ENCODE measurements at regions not wholly inside any gene's neighbourhood (a gene's known extent, or its start where the extent isn't known, plus 50 kb on each side); places are given as distances from the start of the nearest gene placed in this dataset.

DNA sequence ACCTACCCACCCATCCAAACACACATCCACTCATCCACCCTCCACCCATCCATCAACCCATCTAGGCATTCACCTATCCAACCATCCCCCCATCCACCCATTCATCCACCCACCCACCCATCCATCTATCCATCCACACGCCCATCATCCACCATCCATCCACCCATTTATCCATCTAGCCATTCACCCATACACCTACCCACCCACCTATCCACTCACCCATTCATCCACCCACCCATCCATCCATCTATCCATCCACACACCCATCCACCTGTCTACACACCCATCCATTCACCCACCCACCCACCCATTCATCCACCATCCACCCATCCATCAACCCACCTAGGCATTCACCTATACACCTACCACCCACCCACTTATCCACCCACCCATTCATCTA, 72.6 kb upstream of the GALNT9 start:
- no peaks in the 10 kb centered on the region for H3K9me1 ChIP-seq (ENCODE audit: control insufficient read depth, extremely low read depth, insufficient read depth, low read length)
- peaks cover 63% of the 10 kb centered on the region for H3K27me3 ChIP-seq (ENCODE audit: control insufficient read depth, extremely low read depth, insufficient read depth, low read length)
- H3K4me1 ChIP-seq (ENCODE audit: control insufficient read depth, extremely low read depth, insufficient read depth, low read length), result no peaks in the 10 kb centered on the region
- no peaks in the 10 kb centered on the region for H4K20me1 ChIP-seq (ENCODE audit: control insufficient read depth, extremely low read depth, insufficient read depth, low read length)
- H3K36me3 ChIP-seq (ENCODE audit: control insufficient read depth in 2 of 2, extremely low read depth in 1 of 2, insufficient read depth in 2 of 2, low read length in 2 of 2), result no peaks in the 10 kb centered on the region
- DNase-seq (ENCODE audit: low read depth, low spot score) (no peak), FAIRE-seq (no peak)
- H3K9ac ChIP-seq (ENCODE audit: control insufficient read depth, extremely low read depth, insufficient read depth, low read length), result no peak overlapping the region
- H3K4me2 ChIP-seq (ENCODE audit: control insufficient read depth, extremely low read depth, insufficient read depth, low read depth, low read length), result no peak overlapping the region
- no peak overlapping the region for H3K4me3 ChIP-seq (ENCODE audit: control insufficient read depth in 2 of 3, extremely low read depth in 1 of 3, insufficient read depth in 2 of 3, low read depth in 1 of 3, low read length in 3 of 3)
- dilution Hi-C loops (cut with MboI; ENCODE audit: extremely low pct_ligation_motif_present, low sequenced_read_pairs), result no loop called here
- H3K79me2 ChIP-seq (ENCODE audit: control insufficient read depth, insufficient read depth, low read length), result no peaks in the 10 kb centered on the region
- no peak for TF ChIP-seq CTCF (optimal IDR thresholded peaks at IDR 0.05 in 1 of 3, IDR thresholded peaks at IDR 0.05 in 1 of 3, conservative IDR thresholded peaks at IDR 0.05 in 1 of 3; ENCODE audit: extremely low read depth in 1 of 3, insufficient read depth in 2 of 3, low read length in 3 of 3)
- TF ChIP-seq EZH2 (IDR thresholded peaks at IDR 0.05; ENCODE audit: low read length), result no peak
- H3K9me3 ChIP-seq (ENCODE audit: control insufficient read depth, low read depth, low read length), result no peaks in the 10 kb centered on the region
- H2AFZ ChIP-seq (ENCODE audit: control insufficient read depth, low read length), result no peak overlapping the region
- no peak overlapping the region for H3K27ac ChIP-seq (ENCODE audit: control insufficient read depth, insufficient read depth, low read length)

DNA sequence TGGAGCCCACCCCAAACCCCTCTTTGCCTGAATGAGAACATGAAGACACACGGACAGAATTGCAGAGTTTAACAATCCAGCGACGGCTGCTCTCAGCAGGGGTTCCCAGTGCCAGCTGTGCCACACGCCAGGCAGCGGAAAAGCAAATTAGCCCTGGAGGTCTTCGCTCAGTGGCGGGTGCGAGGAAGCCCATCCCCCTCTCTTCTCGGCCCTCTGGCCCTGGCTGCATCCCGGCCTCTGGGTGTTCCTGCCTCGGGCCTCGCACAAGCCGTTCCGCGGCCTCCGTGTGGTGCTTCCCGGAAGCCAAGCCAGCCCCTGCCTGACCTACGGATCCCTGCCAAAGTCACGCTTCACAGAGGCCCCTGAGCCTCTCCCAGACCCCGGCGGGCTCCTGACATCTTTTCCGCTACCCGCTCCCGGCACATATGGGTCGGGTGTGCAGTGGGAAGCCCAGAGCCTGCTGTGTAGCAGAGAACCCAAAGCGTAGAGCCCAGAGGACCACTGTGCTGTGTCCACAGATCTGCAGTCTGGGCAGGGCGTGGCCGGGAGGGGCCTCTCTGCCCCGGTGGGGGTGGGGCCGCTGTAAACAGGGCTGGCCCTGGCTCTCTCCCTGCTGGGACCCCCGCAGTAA, 70.7 kb upstream of the GALNT9 start:
- Histone ChIP-seq H2AFZ (ENCODE audit: control insufficient read depth, low read length) (no peak overlapping the region), H3K79me2 (ENCODE audit: control insufficient read depth, insufficient read depth, low read length) (no peaks in the 10 kb centered on the region), H3K4me2 (ENCODE audit: control insufficient read depth, extremely low read depth, insufficient read depth, low read depth, low read length) (no peak overlapping the region), H3K4me1 (ENCODE audit: control insufficient read depth, extremely low read depth, insufficient read depth, low read length) (no peaks in the 10 kb centered on the region), H3K9me1 (ENCODE audit: control insufficient read depth, extremely low read depth, insufficient read depth, low read length) (no peaks in the 10 kb centered on the region), H3K27me3 (ENCODE audit: control insufficient read depth, extremely low read depth, insufficient read depth, low read length) (peaks cover 62% of the 10 kb centered on the region), H3K4me3 (ENCODE audit: control insufficient read depth in 2 of 3, extremely low read depth in 1 of 3, insufficient read depth in 2 of 3, low read depth in 1 of 3, low read length in 3 of 3) (no peak overlapping the region), H3K9me3 (ENCODE audit: control insufficient read depth, low read depth, low read length) (no peaks in the 10 kb centered on the region), H3K9ac (ENCODE audit: control insufficient read depth, extremely low read depth, insufficient read depth, low read length) (no peak overlapping the region), H3K36me3 (ENCODE audit: control insufficient read depth in 2 of 2, extremely low read depth in 1 of 2, insufficient read depth in 2 of 2, low read length in 2 of 2) (no peaks in the 10 kb centered on the region), H4K20me1 (ENCODE audit: control insufficient read depth, extremely low read depth, insufficient read depth, low read length) (no peaks in the 10 kb centered on the region), H3K27ac (ENCODE audit: control insufficient read depth, insufficient read depth, low read length) (no peak overlapping the region)
- no peak for TF ChIP-seq EZH2 (IDR thresholded peaks at IDR 0.05; ENCODE audit: low read length)
- TF ChIP-seq CTCF (optimal IDR thresholded peaks at IDR 0.05 in 1 of 3, IDR thresholded peaks at IDR 0.05 in 1 of 3, conservative IDR thresholded peaks at IDR 0.05 in 1 of 3; ENCODE audit: extremely low read depth in 1 of 3, insufficient read depth in 2 of 3, low read length in 3 of 3), result no peak
- DNase-seq (ENCODE audit: low read depth, low spot score) (no peak), FAIRE-seq (no peak)
- dilution Hi-C loops (cut with MboI; ENCODE audit: extremely low pct_ligation_motif_present, low sequenced_read_pairs), result no loop called here

Data from keratinocyte (primary cell).